GM21576 (cell line): ENCODE measurements at regions not wholly inside any gene's neighbourhood (a gene's known extent, or its start where the extent isn't known, plus 50 kb on each side); places are given as distances from the start of the nearest gene placed in this dataset.

Experiments
- ATAC-seq: cut with Tn5 transposase; IDR thresholded peaks from one replicate; pipeline ENCODE4 v1.9.1; 2021; ENCODE audit warnings: mild to moderate bottlenecking, moderate library complexity; ENCODE audit not compliant: unreplicated experiment

- ATAC-seq, result no peak
Observed at GRCh38 chr2:242022550-242023290, 153.2 kb downstream of the RTP5 start.

- no peak for ATAC-seq
Observed at GRCh38 chr2:242024751-242025355, 155.3 kb downstream of the RTP5 start.

GRCh38 chr2:242027676-242028450, 158.3 kb downstream of the RTP5 start:
- ATAC-seq, result no peak

- no peak for ATAC-seq
Observed at GRCh38 chr2:242029422-242030225, 160.1 kb downstream of the RTP5 start.

GRCh38 chr2:242030226-242030575, 160.7 kb downstream of the RTP5 start:
- no peak for ATAC-seq

- ATAC-seq, result no peak
Observed at GRCh38 chr2:242030858-242031257, 161.3 kb downstream of the RTP5 start.

GRCh38 chr2:242031481-242032019, 162.0 kb downstream of the RTP5 start:
- no peak for ATAC-seq

GRCh38 chr2:242032780-242033656, 163.5 kb downstream of the RTP5 start:
- no peak for ATAC-seq

- ATAC-seq, result no peak
Observed at GRCh38 chr2:242034138-242034537, 164.6 kb downstream of the RTP5 start.

- ATAC-seq, result no peak
Observed at GRCh38 chr2:242034996-242035814, 165.7 kb downstream of the RTP5 start.

- ATAC-seq, result no peak
Observed at GRCh38 chr2:242035858-242036652, 166.5 kb downstream of the RTP5 start.

GRCh38 chr2:242036653-242036950, 167.1 kb downstream of the RTP5 start:
- no peak for ATAC-seq

GRCh38 chr2:242038166-242038927, 168.8 kb downstream of the RTP5 start:
- ATAC-seq, result no peak

GRCh38 chr2:242038928-242039341, 169.4 kb downstream of the RTP5 start:
- no peak for ATAC-seq

GRCh38 chr2:242040303-242040655, 170.8 kb downstream of the RTP5 start:
- no peak for ATAC-seq

- ATAC-seq, result no peak
Observed at GRCh38 chr2:242040681-242041080, 171.2 kb downstream of the RTP5 start.

- ATAC-seq, result no peak
Observed at GRCh38 chr2:242041816-242042215, 172.3 kb downstream of the RTP5 start.
